ENCODE measurements at regions not wholly inside any gene's neighbourhood (a gene's known extent, or its start where the extent isn't known, plus 50 kb on each side); places are given as distances from the start of the nearest gene placed in this dataset.

- Histone ChIP-seq H3K4me3 (no peak overlapping the region), H3K27me3 (peaks cover 5% of the 10 kb centered on the region), H3K36me3 (no peaks in the 10 kb centered on the region), H3K4me1 (no peaks in the 10 kb centered on the region), H3K27ac (no peak overlapping the region), H3K9me3 (no peaks in the 10 kb centered on the region)
- ATAC-seq, result no peak
- 40 to 56% methylated on average over 2 of the region's 2 CpGs for WGBS, 2 donors (ENCODE audit: low coverage in 1 of 2)
- no peak for TF ChIP-seq CTCF (IDR thresholded peaks at IDR 0.05)
- TF ChIP-seq POLR2A (IDR thresholded peaks at IDR 0.05), result no peak
- no peak for TF ChIP-seq EP300 (IDR thresholded peaks at IDR 0.05)
- TF ChIP-seq POLR2AphosphoS5 (IDR thresholded peaks at IDR 0.05), result no peak
Measured at GRCh38 chr2:122236925-122237324, 481.5 kb downstream of the TSN start.

DNA sequence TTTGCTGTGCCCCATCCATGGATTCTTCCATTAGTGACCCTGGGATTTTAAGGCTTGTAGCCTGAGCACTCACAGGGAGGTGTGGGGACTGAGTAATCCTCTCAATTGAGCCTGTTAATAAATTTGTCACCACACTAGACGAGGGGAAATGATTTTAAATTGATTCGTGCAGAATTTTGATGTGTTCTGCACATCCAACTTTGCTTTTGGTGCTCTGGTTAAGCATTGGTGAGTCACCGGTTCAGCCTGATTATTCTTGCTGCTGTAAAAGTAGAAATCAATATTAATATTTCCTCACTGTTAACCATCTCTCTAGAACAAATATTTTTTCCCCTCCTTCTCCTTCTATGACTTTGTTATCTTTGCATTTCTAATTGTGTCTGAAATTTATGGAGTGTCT, 482.0 kb downstream of the TSN start:
- H3K27me3 ChIP-seq, result peaks cover 5% of the 10 kb centered on the region
- H3K27ac ChIP-seq, result no peak overlapping the region
- 76 to 80% methylated on average over 2 to 3 of the region's 3 CpGs for WGBS, 2 donors (ENCODE audit: low coverage in 1 of 2)
- no peaks in the 10 kb centered on the region for H3K9me3 ChIP-seq
- H3K36me3 ChIP-seq, result no peaks in the 10 kb centered on the region
- no peak for ATAC-seq
- no peak overlapping the region for H3K4me3 ChIP-seq
- no peak for TF ChIP-seq EP300 (IDR thresholded peaks at IDR 0.05)
- TF ChIP-seq POLR2AphosphoS5 (IDR thresholded peaks at IDR 0.05), result no peak
- TF ChIP-seq POLR2A (IDR thresholded peaks at IDR 0.05), result no peak
- TF ChIP-seq CTCF (IDR thresholded peaks at IDR 0.05), result no peak
- no peaks in the 10 kb centered on the region for H3K4me1 ChIP-seq

DNA sequence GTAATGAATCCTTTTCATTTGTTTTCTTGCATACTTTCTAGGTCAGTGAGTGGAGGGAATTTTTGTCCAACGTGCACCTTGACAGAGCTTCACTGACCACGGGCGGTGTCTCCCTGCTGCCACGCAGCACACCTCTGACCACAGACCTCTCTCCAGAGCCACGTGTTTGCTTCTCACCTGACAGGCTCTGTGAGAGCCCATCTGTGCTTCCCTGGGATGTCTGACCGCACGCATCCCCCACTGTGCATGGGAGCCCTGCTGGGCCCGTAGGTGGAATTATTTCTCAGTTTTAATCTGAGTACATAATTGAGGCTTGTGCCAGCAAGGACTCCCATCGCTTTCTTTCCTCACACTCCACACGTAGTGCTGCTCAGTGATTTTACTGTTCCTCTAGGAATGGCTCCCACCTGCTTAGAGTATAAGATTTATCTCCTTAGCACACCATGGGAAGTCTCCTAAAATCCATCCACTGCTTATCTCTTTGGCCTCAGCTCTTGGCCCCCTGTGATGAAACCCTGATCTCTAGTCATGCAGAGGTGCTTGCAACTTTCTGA, 482.6 kb downstream of the TSN start:
- 83% methylated on average over 10 of the region's 10 CpGs; no CpG with 5 or more reads in 1 of the 2 donors for WGBS, 2 donors (ENCODE audit: low coverage in 1 of 2)
- TF ChIP-seq POLR2A (IDR thresholded peaks at IDR 0.05), result no peak
- TF ChIP-seq CTCF (IDR thresholded peaks at IDR 0.05), result no peak
- no peak for TF ChIP-seq POLR2AphosphoS5 (IDR thresholded peaks at IDR 0.05)
- no peak for TF ChIP-seq EP300 (IDR thresholded peaks at IDR 0.05)
- H3K4me3 ChIP-seq, result no peak overlapping the region

DNA sequence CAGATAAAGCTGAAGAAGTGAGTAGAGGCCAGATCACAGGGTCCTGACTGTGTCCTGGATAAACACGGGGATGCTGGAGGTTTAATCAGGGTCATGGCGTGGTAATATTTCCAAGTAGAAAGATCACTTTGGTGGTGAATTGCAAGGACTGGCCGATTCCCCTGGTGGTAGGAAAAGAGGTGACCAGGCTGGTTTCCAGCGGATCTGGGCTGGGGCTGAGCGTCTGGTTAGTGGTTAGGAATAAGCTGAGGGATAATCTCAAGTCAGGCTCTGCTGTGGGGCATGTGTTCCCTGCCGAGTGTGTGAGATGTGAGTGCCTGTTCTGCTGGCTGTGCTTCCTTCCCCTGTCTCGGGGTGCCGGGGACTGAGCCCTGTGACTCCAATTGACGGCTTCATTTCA, 484.0 kb downstream of the TSN start:
- 74 to 90% methylated on average over 3 to 6 of the region's 9 CpGs for WGBS, 2 donors (ENCODE audit: low coverage in 1 of 2)
- no peaks in the 10 kb centered on the region for H3K9me3 ChIP-seq
- H3K4me3 ChIP-seq, result no peak overlapping the region
- H3K27me3 ChIP-seq, result peaks cover 5% of the 10 kb centered on the region
- ATAC-seq, result no peak
- TF ChIP-seq POLR2AphosphoS5 (IDR thresholded peaks at IDR 0.05), result no peak
- no peak for TF ChIP-seq CTCF (IDR thresholded peaks at IDR 0.05)
- TF ChIP-seq EP300 (IDR thresholded peaks at IDR 0.05), result no peak
- TF ChIP-seq POLR2A (IDR thresholded peaks at IDR 0.05), result no peak
- H3K27ac ChIP-seq, result no peak overlapping the region
- H3K4me1 ChIP-seq, result no peaks in the 10 kb centered on the region
- H3K36me3 ChIP-seq, result no peaks in the 10 kb centered on the region

More for the DNA sequence above, 482.6 kb downstream of the TSN start:
- Histone ChIP-seq H3K36me3 (no peaks in the 10 kb centered on the region), H3K27me3 (peaks cover 5% of the 10 kb centered on the region), H3K4me1 (no peaks in the 10 kb centered on the region), H3K9me3 (no peaks in the 10 kb centered on the region), H3K27ac (no peak overlapping the region)
- ATAC-seq, result no peak

DNA sequence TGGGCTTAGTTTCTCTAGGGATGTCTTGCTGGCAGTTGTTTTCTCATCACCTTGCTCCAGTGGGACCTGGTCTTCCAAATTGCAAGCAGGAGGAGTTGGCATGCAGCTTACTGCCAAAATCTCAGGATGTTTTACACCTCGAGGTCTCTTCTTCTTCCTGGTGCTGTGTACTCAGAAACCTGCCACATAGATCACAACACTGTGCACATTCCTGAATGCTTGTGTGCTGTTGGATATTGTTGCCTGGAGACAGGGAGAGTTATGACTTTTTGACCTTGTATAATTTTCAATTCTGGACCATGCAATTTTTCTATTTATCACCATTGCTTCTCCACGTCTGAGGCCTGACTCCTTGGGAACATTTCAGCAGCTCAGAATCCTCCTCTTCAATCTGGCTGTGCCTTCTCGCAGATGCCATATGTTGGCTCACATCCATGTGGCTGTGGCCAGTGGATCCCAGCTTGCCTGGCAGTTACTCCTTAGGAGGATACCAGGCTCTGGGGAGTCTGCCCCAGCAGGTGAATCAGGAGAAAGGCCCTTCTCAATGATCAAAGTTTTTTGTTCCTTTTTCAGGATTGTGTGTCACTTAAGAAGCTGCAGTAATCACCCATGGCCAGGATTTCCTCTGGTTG, 489.3 kb downstream of the TSN start:
- WGBS, 2 donors (ENCODE audit: low coverage in 1 of 2), result 37 to 50% methylated on average over 2 to 3 of the region's 3 CpGs
- H3K4me1 ChIP-seq, result no peaks in the 10 kb centered on the region

More for the DNA sequence above, 489.3 kb downstream of the TSN start:
- Histone ChIP-seq H3K36me3 (no peaks in the 10 kb centered on the region), H3K9me3 (no peaks in the 10 kb centered on the region), H3K4me3 (no peak overlapping the region), H3K27ac (no peak overlapping the region), H3K27me3 (peaks cover 5% of the 10 kb centered on the region)
- no peak for ATAC-seq
- TF ChIP-seq POLR2AphosphoS5 (IDR thresholded peaks at IDR 0.05), result no peak
- TF ChIP-seq CTCF (IDR thresholded peaks at IDR 0.05), result no peak
- TF ChIP-seq POLR2A (IDR thresholded peaks at IDR 0.05), result no peak
- TF ChIP-seq EP300 (IDR thresholded peaks at IDR 0.05), result no peak

Data from gastroesophageal sphincter (tissue), 4 donors.